ENCODE measurements at regions not wholly inside any gene's neighbourhood (a gene's known extent, or its start where the extent isn't known, plus 50 kb on each side); places are given as distances from the start of the nearest gene placed in this dataset.
"Not testable (repeated sequence)": the region's sequence is repeated elsewhere in the genome, so short reads cannot be mapped to it uniquely, and the experiment has no call there.

DNA sequence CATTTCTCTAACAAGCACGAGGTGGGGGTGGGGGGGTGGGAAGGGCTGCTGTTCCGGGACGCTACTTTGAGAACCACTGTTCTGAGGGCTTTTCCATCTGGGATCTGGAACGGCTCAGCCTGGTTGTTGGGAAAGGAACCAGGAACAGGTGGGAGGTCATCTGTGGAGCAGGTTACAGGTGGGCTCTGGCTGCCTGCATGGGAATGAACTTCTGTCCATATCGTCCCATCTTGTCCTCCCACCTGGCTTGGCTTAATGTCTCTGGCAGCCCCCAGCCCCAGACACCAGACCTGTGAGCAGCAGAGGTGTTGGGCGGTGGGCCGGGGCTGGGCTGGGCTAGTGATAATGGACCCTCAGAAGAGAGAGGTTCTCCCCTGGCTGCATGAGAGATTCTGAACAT lies 69.4 kb upstream of the TARDBP start:
- DNase-seq: no peak

DNA sequence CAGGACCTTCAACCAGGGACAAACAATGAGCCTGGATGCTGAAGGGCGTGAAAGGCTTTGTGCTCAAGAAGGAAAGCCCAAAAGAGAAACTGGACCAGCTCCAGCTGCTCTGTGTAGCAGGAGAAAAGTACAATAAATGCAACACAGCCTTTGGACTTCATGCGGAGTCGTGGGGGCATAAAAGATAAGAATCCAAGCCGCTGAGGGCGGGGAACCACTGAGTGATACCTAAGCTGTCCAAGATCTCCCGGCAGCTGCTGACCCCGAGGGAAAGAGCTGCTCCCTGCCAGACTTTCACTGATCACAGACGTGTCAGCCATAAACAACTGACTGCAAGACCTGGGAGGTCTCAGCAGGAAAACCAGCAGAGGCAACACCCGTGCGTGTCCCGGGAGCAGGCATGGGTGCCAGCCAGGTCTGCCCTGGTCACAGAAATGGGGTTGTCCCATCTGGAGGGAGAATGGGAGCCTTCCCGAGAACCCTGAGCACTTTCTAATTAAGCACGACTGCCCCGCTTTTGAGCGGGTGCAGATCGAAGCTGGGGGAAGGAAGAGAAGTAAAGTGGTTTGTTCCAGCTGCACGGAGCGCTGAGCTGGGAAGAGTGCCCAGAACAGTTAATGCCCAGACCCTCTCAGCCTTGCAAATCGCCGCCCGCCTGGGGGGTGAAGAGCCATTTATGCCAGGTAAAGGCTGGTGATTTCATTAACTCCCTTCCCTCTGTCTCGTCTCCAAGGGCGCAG lies 68.3 kb upstream of the TARDBP start:
- DNase-seq: peak; percentile 8

DNA sequence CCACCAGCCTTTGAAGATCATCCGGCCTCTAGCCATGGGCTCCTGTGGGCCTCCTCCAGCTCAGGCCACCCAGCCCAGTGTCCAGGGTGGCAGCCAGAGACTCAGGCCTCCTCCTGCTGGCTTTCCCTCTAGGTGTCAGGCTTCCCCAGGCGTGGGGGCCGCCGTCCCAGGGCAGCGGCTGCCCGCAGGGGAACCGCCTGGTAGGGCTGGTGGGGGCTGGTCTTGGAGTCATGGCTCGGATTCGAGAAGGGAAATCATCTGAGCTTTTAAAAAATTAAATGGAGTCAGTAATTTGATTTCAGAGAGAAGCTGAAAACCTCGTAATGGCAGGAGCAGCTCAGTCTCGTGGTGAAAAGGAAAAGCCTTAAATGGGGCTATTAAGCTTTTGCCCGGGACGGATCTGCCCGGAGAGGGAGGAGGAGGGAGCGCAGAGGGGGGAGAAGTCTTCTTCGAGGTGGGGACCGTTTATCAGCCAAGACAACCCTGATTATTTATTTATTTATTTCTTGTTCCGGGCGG lies 66.4 kb upstream of the TARDBP start:
- no peak for DNase-seq

DNA sequence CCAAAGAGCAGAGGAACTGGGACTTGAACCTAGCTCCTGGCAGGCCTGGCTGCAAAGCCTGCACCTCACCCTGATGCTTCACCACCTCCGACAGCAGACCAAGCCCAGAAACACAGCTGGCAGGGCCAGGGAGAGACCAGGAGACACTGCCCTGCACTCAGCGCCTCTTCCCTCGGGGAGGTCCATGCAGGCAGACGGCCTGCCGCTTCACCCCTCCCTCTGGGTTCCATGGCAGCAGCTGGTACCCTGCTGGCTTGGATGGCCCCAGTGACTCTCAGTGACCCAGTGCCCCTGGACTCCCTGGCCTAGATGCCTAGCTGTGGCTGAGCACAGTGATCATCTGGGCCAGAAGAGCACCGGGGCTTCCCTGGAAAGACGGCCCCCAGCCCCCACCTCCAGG lies 65.3 kb upstream of the TARDBP start:
- DNase-seq: no peak

DNA sequence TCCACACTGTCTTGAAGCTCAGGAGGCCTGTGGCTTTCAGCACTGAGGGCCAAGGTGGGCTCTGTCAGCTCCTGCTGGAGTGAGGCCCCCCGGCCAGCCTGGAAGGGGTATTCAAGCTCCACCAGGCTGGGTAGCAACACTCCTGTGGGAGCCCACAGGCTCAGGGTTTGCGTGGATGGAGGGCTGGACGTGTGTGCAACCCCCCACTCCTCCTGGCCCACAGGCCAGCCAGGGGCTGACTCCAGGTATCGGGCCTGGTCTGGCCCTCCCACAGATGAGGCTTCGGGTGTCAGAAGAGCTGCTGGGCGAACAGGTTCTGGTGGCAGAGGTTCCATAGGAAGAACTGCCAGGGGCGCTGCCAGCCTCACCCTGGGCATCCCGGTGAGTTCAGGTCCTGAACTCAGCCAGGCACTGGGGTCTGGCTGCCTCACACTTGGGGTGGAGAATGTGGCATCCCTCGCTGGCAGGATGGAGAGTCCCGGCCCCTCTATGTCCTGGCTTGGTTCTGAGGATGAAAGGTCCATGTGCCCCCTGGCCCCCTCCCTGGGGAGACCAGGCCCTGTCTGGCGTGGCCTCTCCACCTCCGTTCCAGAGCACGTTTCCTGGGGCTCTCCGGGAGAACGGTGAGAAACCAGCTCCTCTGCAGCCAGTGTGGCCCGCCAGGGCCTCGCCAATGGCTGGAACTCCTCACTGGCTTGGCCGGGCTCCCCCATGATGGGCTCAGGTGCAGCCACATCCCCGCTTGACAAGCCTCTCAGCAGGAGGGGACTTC lies 64.6 kb upstream of the TARDBP start:
- no peak for DNase-seq

DNA sequence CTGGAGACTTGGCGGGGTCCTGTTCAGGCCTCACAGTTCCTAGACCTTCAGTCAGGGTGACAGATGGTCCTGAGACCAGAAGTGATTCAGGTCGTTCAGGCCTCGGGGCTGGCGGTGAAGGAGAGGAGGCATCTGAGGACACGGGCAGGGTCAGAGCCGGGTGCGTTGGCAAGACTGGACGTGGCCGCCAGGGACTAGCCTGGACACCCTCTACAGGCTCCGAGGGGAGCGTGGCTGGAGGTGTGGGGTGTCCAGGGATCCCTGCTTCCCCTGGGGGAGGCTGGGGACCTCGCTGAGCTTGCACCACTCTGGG lies 64.0 kb upstream of the TARDBP start:
- DNase-seq: no peak

DNA sequence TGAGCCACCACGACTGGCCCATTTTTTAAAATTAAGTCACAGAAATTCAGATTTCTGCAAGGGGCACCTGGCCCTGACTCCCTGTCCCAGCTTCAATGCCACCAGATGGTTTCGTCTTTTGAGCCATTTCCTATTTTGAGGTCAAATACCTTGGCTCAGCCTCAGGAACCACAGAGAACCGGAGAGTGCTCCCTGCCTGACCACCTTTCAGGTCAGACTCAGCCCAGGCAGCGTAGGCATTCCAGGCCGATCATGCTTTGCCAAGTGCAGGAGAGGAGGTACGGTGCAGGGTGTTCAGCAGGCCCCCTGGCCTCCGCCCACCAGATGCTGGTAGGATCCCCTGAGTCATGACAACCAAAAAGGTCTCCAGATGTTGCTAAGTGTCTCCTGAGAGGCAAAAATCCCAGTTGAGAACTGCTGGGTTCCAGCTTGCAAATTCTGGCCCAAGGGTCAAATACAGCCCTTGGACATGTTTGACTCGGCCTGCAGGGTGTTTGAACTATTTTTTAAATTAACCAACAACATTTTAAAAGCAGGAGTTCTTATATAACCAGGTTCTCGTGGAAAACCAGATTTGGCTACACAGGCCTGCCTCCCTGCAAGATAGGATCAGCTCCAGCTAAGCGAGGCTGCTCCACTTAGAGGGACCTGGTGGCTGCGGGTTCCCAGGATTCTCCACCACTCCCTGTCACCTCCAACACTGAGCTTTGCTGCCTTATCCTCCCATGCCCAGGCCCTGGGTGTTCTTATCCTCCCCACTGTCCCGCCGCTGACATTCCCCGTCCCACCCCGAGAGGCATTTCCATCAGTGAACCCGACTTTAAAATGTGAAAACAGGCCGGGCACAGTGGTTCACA lies 61.9 kb upstream of the TARDBP start:
- no peak for DNase-seq

DNA sequence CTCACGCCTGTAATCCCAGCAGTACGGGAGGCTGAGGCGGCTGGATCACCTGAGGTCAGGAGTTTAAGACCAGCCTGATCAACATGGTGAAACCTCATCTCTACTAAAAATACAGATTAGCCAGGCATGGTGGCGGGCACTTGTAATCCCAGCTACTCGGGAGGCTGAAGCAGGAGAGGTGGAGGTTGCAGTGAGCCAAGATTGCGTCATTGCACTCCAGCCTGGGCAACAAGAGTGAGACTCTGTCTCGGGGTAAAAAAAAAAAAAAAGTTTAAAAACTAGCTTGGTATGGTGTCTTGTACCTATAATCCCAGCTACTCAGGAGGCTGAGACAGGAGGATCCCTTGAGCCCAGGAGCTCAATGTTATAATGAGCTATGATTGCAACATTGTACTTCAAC lies 61.2 kb upstream of the TARDBP start:
- DNase-seq: not testable (repeated sequence)

DNA sequence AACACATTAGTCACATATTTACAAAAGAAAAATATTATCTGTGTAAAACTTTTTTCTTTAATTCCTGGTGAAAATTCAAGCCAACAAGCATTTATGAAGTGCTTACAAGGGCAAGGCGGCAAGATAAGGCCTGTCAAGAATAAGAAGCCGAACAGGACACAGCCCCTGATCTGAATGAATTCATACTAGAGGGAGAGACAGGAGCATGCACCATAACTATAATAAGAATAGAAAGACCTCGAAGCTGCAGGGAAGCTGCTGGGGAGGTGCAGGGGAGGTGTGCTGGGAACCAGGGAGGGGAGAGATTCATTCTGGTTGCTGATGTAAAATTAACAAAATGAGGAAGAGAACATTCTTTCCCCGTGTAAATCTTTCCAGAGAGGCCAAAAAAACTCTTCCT lies 60.5 kb upstream of the TARDBP start:
- DNase-seq: no peak

DNA sequence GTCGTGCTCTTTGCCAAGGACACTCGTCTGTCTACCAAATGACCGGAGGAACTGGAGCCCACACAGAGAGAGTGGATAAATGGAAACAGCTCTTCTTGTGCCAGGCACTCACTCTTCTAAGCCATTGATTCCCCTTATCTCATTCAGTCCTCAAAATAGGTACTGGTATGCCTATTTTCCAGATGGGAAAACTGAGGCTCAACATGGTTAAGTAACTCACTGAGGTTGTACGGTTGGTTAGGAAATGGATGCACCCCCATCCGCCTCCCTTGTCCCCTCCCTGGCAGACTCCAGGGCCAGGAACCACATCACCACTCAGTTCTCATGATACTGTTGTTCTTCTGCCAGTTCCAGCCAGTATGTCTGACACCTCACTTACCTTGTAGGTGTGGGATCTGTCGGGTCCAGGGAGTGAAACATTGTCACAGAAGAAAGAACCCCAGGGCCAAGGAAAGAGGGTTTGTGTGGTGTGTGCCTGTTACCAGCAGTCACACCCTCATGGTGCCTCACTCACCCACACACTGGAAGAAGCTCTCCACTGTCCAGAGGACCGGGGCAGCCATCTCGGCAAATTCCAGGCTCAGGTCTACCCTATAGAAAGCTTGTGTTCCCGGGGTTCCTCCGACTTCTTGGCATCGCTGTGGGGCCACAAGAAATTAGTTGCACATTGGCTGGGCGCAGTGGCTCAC lies 58.8 kb upstream of the TARDBP start:
- DNase-seq: no peak

DNA sequence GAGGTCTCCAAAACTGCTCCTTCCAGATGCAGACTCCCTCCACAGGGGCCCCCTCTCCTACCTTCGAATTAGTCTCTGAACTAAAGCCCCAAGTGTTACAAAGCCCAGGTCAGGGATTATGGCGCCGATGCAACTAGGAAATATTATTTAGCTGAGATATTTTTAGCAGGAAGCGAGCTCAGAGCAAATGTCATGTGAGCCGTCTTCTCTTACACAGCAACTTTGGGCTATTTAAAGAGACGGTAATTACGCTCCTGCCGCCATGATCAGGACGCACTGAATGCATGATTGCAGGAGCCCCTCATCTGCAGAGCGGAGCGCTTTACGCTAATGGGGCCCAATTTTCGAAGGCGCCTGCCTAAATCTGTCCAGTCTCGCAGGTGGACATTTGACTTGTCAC lies 55.3 kb upstream of the TARDBP start:
- no peak for DNase-seq

DNA sequence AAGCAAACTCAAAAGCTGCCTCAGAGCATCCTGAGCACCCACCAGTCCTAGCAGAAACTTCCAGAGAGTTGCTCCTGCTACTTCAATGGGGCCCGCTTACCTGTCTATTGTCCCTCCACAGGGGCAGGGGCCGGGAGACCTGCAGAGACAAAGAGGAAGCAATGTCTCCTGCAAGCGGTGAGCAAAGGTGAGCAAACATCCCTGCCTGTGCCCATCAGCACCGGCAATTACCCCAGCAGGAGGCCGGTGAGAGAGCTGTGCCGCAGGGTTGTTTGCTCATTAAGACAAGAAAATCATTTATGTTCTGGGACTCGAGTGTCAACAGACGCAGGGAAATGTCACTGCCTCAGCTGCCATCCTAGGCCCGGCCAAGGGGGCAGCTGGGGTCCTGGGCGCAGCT lies 53.8 kb upstream of the TARDBP start:
- no peak for DNase-seq

DNA sequence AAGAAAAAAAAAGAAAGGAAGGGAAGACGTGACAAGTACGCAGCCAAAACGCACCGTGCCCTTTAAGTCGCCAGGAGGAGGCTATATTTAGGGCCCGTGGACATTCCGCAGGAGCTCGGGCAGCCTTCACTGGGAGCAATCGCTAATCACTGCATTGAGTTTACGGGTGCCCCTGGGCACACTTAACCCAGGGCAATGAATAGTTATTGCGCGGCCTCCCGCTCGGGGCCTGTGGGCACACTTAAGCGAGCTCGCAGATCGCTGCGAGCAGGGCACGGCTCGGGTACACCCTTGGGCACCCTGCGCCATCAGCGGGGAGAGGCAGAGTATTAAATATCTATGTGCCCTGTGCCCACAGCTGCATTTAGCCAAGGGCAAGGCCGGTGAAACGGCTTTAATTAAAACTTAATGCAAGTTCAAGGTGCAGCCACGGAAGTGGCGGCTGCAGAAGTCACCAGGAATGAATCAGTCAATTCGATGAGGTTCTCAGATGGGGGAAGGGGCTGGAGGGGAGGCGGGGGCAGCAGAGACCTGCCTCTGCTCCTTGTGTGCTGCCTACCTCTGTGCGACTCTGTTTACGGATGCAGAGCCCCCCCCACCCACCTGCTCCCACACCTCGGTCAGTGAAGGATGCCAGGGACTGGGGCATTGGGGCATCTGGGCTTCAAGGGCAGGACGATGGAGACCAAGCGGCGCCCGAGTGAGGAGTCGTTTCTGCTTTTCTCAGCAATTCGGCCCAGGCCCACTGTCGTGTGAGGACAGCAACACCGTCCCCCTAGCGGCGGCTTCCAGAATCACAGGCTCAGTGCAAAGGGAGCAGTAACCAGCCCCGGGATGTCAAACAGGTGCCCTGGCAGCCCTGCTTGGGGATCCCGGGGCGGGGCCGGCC lies 51.8 kb upstream of the TARDBP start:
- DNase-seq: peak; percentile 89

DNA sequence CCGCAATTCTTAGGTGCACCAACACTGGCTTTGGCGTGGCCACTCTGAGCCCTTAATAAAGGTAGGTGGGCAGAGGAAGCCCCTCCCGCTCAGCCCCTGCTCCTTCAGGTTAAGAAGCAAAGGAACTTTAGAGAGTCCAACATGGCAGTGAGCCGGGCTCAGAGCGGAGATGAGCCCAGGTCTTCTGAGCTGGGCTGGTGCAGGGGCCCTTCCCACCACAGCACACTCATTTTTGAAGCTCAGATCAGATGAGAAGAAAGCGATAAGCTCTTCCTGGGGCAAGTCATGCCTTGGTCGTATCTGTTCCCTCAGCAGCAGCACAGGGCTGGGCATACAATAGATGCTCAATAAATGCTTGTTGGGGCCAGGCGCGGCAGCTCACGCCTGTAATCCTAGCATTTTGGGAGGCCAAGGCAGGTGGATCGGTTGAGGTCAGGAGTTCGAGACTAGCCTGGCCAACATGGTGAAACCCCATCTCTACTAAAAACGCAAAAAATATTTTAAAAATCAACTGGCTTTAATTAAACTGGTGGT lies 51.1 kb upstream of the TARDBP start:
- DNase-seq: no peak

DNA sequence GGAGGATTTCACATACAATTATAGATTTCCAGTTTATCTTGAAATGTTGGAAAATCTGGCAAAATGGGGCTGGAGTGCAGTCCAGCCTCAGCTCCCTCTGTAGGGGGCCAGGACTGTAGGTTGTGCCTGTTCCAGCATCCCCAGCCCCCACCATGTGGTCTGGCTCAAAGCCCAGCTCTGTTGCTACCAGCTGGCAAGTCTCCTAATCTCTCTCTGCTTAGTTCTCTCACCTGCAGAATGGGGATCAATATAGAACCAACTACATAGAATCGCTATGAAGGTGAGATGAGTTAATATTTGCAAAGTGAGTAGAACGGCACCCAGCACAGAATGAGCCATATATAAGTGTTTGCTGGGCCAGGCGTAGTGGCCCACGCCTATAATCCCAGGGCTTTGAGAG lies 50.0 kb upstream of the TARDBP start:
- no peak for DNase-seq

All from suppressor macrophage treated with lipopolysaccharide for 4 hours (primary cell).